Progenitor cell of endocrine pancreas (in vitro differentiated cells): ENCODE measurements at regions not wholly inside any gene's neighbourhood (a gene's known extent, or its start where the extent isn't known, plus 50 kb on each side); places are given as distances from the start of the nearest gene placed in this dataset.

Experiments used
- DNase-seq: peaks from one replicate; pipeline ENCODE4 v3.0.0; 2021; ENCODE audit warnings: low spot score; ENCODE audit not compliant: unreplicated experiment
- H3K27ac Mint-ChIP-seq: 2 replicates; pipeline ENCODE4 v1.8.0; 2021; ENCODE audit warnings: mild to moderate bottlenecking, moderate library complexity, mixed read lengths
- H3K27me3 Mint-ChIP-seq: 2 replicates; pipeline ENCODE4 v1.8.0; 2021; ENCODE audit warnings: mixed read lengths
- H3K36me3 Mint-ChIP-seq: 2 replicates; pipeline ENCODE4 v1.8.0; 2022; ENCODE audit warnings: mixed read lengths; ENCODE audit not compliant: insufficient read depth
- H3K4me1 Mint-ChIP-seq: 2 replicates; pipeline ENCODE4 v1.8.0; 2021; ENCODE audit warnings: low read depth, mixed read lengths
- H3K4me3 Mint-ChIP-seq: 2 replicates; pipeline ENCODE4 v1.8.0; 2021; ENCODE audit warnings: low read depth, mild to moderate bottlenecking, moderate library complexity, mixed read lengths
- H3K9me3 Mint-ChIP-seq: 2 replicates; pipeline ENCODE4 v1.8.0; 2021; ENCODE audit warnings: low read depth, mixed read lengths
- CTCF ChIP-seq: fragments of 200-600 bp; sonication (generic); IDR thresholded peaks from one replicate; pipeline ENCODE4 v1.5.0; 2021; ENCODE audit warnings: antibody characterized with exemption, mild to moderate bottlenecking; ENCODE audit not compliant: unreplicated experiment

DNA sequence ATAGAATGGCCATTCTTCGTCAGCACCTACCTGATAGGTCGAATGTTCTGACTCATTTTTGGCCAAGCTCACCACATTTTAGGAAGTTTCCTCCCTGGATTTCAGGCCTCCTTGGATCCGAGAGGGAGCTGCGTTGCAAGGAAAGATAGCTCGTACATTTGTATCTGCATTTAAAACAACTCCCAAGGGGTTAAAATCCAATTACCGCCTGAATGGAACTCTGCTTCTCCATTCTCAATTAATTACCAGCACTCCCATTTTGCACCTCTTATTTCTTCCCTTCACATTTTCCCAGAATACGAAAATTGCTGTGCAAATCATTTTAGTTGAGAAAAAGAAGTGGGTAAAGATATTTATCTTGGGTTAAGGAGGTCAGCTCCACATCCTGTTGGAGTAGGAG is 610.7 kb downstream of the NPHP4 start:
- Mint-ChIP-seq H3K27me3 (peaks cover 12% of the 10 kb centered on the region), H3K9me3 (no peaks in the 10 kb centered on the region), H3K4me3 (no peak overlapping the region), H3K4me1 (no peaks in the 10 kb centered on the region), H3K36me3 (no peaks in the 10 kb centered on the region), H3K27ac (no peak overlapping the region)
- no peak for TF ChIP-seq CTCF
- no peak for DNase-seq

GRCh38 chr1:5379176-5379759 is 613.0 kb downstream of the NPHP4 start:
- H3K4me1 Mint-ChIP-seq: no peaks in the 10 kb centered on the region
- no peak overlapping the region for H3K4me3 Mint-ChIP-seq
- TF ChIP-seq CTCF: no peak
- H3K9me3 Mint-ChIP-seq: no peaks in the 10 kb centered on the region
- H3K27ac Mint-ChIP-seq: no peak overlapping the region
- H3K36me3 Mint-ChIP-seq: no peaks in the 10 kb centered on the region
- DNase-seq: no peak
- H3K27me3 Mint-ChIP-seq: peaks cover 10% of the 10 kb centered on the region

DNA sequence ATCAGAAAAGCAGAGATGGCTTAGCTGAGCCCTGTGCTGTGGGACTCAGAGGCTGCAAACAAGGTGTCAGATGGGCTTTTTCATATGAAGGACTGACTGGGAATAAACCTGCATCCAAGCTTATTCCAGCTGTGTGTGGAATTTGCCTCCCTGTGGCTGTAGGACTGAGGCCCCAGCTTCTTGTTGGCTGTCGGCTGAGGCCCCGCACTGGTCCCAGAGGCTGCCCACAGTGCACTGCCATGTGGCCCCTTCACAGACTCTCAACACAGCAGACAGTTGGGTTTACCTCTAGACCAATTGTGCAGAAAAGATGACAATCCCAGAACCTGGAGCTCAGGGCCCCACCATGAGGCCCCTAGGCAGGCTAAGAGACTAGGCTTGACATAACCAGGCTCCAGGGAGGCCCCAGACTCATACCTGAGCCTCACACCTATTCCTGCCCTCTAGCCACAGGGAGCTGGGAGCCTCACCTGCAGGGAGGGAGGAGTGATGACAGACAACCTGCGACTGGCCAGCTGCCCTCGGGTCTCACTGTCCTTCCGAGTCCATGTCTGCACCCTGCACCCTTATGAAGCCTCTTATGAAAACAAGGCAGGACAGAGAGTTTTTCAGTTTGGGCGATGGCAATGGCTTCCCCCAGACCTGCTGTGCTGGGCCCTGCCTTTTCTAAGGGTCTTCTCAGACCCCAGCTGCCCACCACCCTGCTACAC is 615.5 kb downstream of the NPHP4 start:
- TF ChIP-seq CTCF: no peak
- Mint-ChIP-seq H3K27ac (no peak overlapping the region), H3K9me3 (peaks cover 9% of the 10 kb centered on the region), H3K4me3 (no peak overlapping the region), H3K4me1 (no peaks in the 10 kb centered on the region), H3K36me3 (no peaks in the 10 kb centered on the region), H3K27me3 (peaks cover 3% of the 10 kb centered on the region)
- DNase-seq: no peak

GRCh38 chr1:5375481-5375880 is 616.7 kb downstream of the NPHP4 start:
- H3K4me1 Mint-ChIP-seq: no peaks in the 10 kb centered on the region
- H3K27ac Mint-ChIP-seq: no peak overlapping the region
- peaks cover 9% of the 10 kb centered on the region for H3K9me3 Mint-ChIP-seq
- no peaks in the 10 kb centered on the region for H3K36me3 Mint-ChIP-seq
- peaks cover 4% of the 10 kb centered on the region for H3K27me3 Mint-ChIP-seq
- TF ChIP-seq CTCF: no peak
- DNase-seq: no peak
- H3K4me3 Mint-ChIP-seq: no peak overlapping the region

DNA sequence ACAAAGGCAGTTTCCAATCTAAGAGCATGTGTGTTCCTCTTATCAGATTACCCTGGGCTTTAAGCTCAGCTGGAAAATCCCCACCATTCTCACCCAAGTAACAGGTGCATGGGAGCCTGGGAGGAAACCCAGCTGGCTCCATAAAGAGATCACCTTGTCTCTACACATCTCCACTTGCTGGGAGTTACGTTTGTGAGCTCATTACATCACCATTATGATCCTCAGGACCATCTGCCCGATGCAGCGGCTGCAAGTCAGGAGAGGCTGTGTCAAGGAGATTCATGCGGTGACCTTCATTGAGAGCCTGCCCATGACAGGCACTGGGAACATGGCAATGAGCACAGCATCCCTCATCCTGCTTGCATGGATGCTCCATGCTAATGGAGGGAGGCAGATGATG is 618.0 kb downstream of the NPHP4 start:
- no peaks in the 10 kb centered on the region for H3K36me3 Mint-ChIP-seq
- no peak for DNase-seq
- no peak for TF ChIP-seq CTCF

More for the DNA sequence above, 618.0 kb downstream of the NPHP4 start:
- Mint-ChIP-seq H3K27me3 (peaks cover 4% of the 10 kb centered on the region), H3K27ac (no peak overlapping the region), H3K4me1 (no peaks in the 10 kb centered on the region), H3K4me3 (no peak overlapping the region), H3K9me3 (peaks cover 9% of the 10 kb centered on the region)
